LNCAP (cell line): ENCODE measurements at regions not wholly inside any gene's neighbourhood (a gene's known extent, or its start where the extent isn't known, plus 50 kb on each side); places are given as distances from the start of the nearest gene placed in this dataset.

ENCODE experiments used
- CTCF ChIP-seq: fragments of 450-650 bp; IDR thresholded peaks from 2 replicates; pipeline ENCODE4 v1.5.1; 2017; ENCODE audit warnings: mild to moderate bottlenecking

- no peak for TF ChIP-seq CTCF
Observed at GRCh38 chr5:153425914-153426313, 64.6 kb upstream of the GRIA1 start.

GRCh38 chr5:153429761-153430380 is 60.6 kb upstream of the GRIA1 start:
- no peak for TF ChIP-seq CTCF

GRCh38 chr5:153432583-153432982 is 57.9 kb upstream of the GRIA1 start:
- no peak for TF ChIP-seq CTCF

GRCh38 chr5:153437251-153437650 is 53.2 kb upstream of the GRIA1 start:
- TF ChIP-seq CTCF = no peak

GRCh38 chr5:153439130-153439529 is 51.3 kb upstream of the GRIA1 start:
- no peak for TF ChIP-seq CTCF
